Activated CD4-positive, alpha-beta T cell treated with anti-CD3 and anti-CD28 coated beads, Interleukin-2, amount 50 U/mL, for 1 hour (primary cell): ENCODE measurements at regions not wholly inside any gene's neighbourhood (a gene's known extent, or its start where the extent isn't known, plus 50 kb on each side); places are given as distances from the start of the nearest gene placed in this dataset.

Experiments used
- DNase-seq: peaks from one replicate; pipeline ENCODE4 v3.0.0-alpha.2; 2020

- DNase-seq, result no peak
Measured at GRCh38 chr10:112087953-112088456, 95.6 kb downstream of the GPAM start.

GRCh38 chr10:112091703-112092102 is 91.9 kb downstream of the GPAM start:
- no peak for DNase-seq

- DNase-seq, result no peak
Measured at GRCh38 chr10:112092519-112092918, 91.0 kb downstream of the GPAM start.

- DNase-seq, result no peak
Measured at GRCh38 chr10:112094984-112095383, 88.6 kb downstream of the GPAM start.

- no peak for DNase-seq
Measured at GRCh38 chr10:112095731-112096130, 87.8 kb downstream of the GPAM start.

- DNase-seq, result no peak
Measured at GRCh38 chr10:112098682-112099081, 84.9 kb downstream of the GPAM start.
